ENCODE measurements at regions not wholly inside any gene's neighbourhood (a gene's known extent, or its start where the extent isn't known, plus 50 kb on each side); places are given as distances from the start of the nearest gene placed in this dataset.
"Not testable (repeated sequence)": the region's sequence is repeated elsewhere in the genome, so short reads cannot be mapped to it uniquely, and the experiment has no call there.

- TF ChIP-seq CTCF (IDR thresholded peaks at IDR 0.05) = no peak
- 92 to 96% methylated on average over 3 of the region's 3 CpGs for WGBS, 2 donors
- H3K36me3 ChIP-seq = no peaks in the 10 kb centered on the region
- ATAC-seq (no peak), FAIRE-seq (no peak), DNase-seq (no peak)
- no peaks in the 10 kb centered on the region for H3K9me3 ChIP-seq
- H3K4me3 ChIP-seq = no peak overlapping the region
- no peaks in the 10 kb centered on the region for H3K27me3 ChIP-seq
- intact Hi-C loops (cut with DNase I) = no loop called here
- no peak overlapping the region for H3K27ac ChIP-seq
- H3K4me1 ChIP-seq = no peaks in the 10 kb centered on the region
Measured at GRCh38 chr14:37997017-37997416, 210.7 kb upstream of the SSTR1 start.

- 11 to 14% methylated on average over 2 of the region's 2 CpGs for WGBS, 2 donors
- no peak for DNase-seq
- no peak for ATAC-seq
- no peak overlapping the region for H3K27ac ChIP-seq
- intact Hi-C loops (cut with DNase I) = no loop called here
- no peak overlapping the region for H3K4me3 ChIP-seq
- H3K9me3 ChIP-seq = no peaks in the 10 kb centered on the region
- TF ChIP-seq CTCF (IDR thresholded peaks at IDR 0.05) = no peak
- no peaks in the 10 kb centered on the region for H3K4me1 ChIP-seq
- no peaks in the 10 kb centered on the region for H3K27me3 ChIP-seq
- H3K36me3 ChIP-seq = no peaks in the 10 kb centered on the region
- FAIRE-seq = no peak
Measured at GRCh38 chr14:38000340-38000739, 207.4 kb upstream of the SSTR1 start.

- FAIRE-seq (no peak), DNase-seq (no peak), ATAC-seq (no peak)
- H3K4me1 ChIP-seq = no peaks in the 10 kb centered on the region
- H3K36me3 ChIP-seq = no peaks in the 10 kb centered on the region
- H3K27ac ChIP-seq = no peak overlapping the region
- H3K27me3 ChIP-seq = no peaks in the 10 kb centered on the region
- H3K9me3 ChIP-seq = no peaks in the 10 kb centered on the region
- TF ChIP-seq CTCF (IDR thresholded peaks at IDR 0.05) = no peak
- no peak overlapping the region for H3K4me3 ChIP-seq
- intact Hi-C loops (cut with DNase I) = no loop called here
- whole genome bisulfite sequencing, 2 donors = 90 to 92% methylated on average over 1 of the region's 1 CpG
Measured at GRCh38 chr14:38001501-38001900, 206.2 kb upstream of the SSTR1 start.

GRCh38 chr14:38003746-38004609 lies 203.7 kb upstream of the SSTR1 start:
- no peak for TF ChIP-seq CTCF (IDR thresholded peaks at IDR 0.05)
- intact Hi-C loops (cut with DNase I) = no loop called here
- no peaks in the 10 kb centered on the region for H3K4me1 ChIP-seq
- FAIRE-seq (no peak), DNase-seq (no peak), ATAC-seq (no peak)
- no peak overlapping the region for H3K4me3 ChIP-seq
- WGBS, 2 donors = 82 to 87% methylated on average over 7 of the region's 7 CpGs
- no peak overlapping the region for H3K27ac ChIP-seq
- H3K36me3 ChIP-seq = no peaks in the 10 kb centered on the region
- H3K9me3 ChIP-seq = no peaks in the 10 kb centered on the region
- H3K27me3 ChIP-seq = no peaks in the 10 kb centered on the region

GRCh38 chr14:38004610-38004879 lies 203.2 kb upstream of the SSTR1 start:
- H3K4me1 ChIP-seq = no peaks in the 10 kb centered on the region
- intact Hi-C loops (cut with DNase I) = no loop called here
- no peaks in the 10 kb centered on the region for H3K36me3 ChIP-seq
- DNase-seq = no peak
- H3K4me3 ChIP-seq = no peak overlapping the region
- no peaks in the 10 kb centered on the region for H3K27me3 ChIP-seq
- no peaks in the 10 kb centered on the region for H3K9me3 ChIP-seq
- no peak for TF ChIP-seq CTCF (IDR thresholded peaks at IDR 0.05)
- H3K27ac ChIP-seq = no peak overlapping the region
- no peak for ATAC-seq
- no peak for FAIRE-seq

- 59 to 75% methylated on average over 2 of the region's 2 CpGs for WGBS, 2 donors
- FAIRE-seq; H3K9me3 ChIP-seq; H3K36me3 ChIP-seq; H3K4me1 ChIP-seq; DNase-seq; H3K4me3 ChIP-seq; H3K27ac ChIP-seq; H3K27me3 ChIP-seq; intact Hi-C loops (cut with DNase I); ATAC-seq: not testable (repeated sequence)
Measured at GRCh38 chr14:38011156-38011555, 196.5 kb upstream of the SSTR1 start.
